Activated naive CD4-positive, alpha-beta T cell (primary cell): ENCODE measurements at regions not wholly inside any gene's neighbourhood (a gene's known extent, or its start where the extent isn't known, plus 50 kb on each side); places are given as distances from the start of the nearest gene placed in this dataset.

Experiments used
- DNase-seq, 4 experiments: peaks; one replicate each; lab custom pipeline; 2025; lab: John Stamatoyannopoulos, UW

GRCh38 chr19:29263305-29264135, 50.6 kb upstream of the UQCRFS1 start:
- DNase-seq: peak; percentile 10 to 35 (median 16)

GRCh38 chr19:29264897-29265296, 51.9 kb upstream of the UQCRFS1 start:
- no peak for DNase-seq

- no peak for DNase-seq
Measured at GRCh38 chr19:29265436-29265835, 52.5 kb upstream of the UQCRFS1 start.

GRCh38 chr19:29266001-29266400, 53.0 kb upstream of the UQCRFS1 start:
- DNase-seq: no peak

- DNase-seq: no peak
Measured at GRCh38 chr19:29266603-29267002, 53.7 kb upstream of the UQCRFS1 start.

- no peak for DNase-seq
Measured at GRCh38 chr19:29267701-29268100, 54.8 kb upstream of the UQCRFS1 start.

- DNase-seq: no peak
Measured at GRCh38 chr19:29268103-29268502, 55.2 kb upstream of the UQCRFS1 start.

GRCh38 chr19:29268721-29269393, 55.9 kb upstream of the UQCRFS1 start:
- DNase-seq: no peak

GRCh38 chr19:29269641-29270040, 56.7 kb upstream of the UQCRFS1 start:
- no peak for DNase-seq

- DNase-seq: no peak
Measured at GRCh38 chr19:29271341-29271740, 58.4 kb upstream of the UQCRFS1 start.

GRCh38 chr19:29271911-29272310, 59.0 kb upstream of the UQCRFS1 start:
- DNase-seq: no peak

GRCh38 chr19:29273000-29273640, 60.2 kb upstream of the UQCRFS1 start:
- DNase-seq: no peak

GRCh38 chr19:29275266-29275665, 62.3 kb upstream of the UQCRFS1 start:
- DNase-seq: no peak

- peak in 2 of 4 experiments; percentile 2 to 4 for DNase-seq
Measured at GRCh38 chr19:29277102-29277501, 64.2 kb upstream of the UQCRFS1 start.

GRCh38 chr19:29278716-29279115, 65.8 kb upstream of the UQCRFS1 start:
- no peak for DNase-seq

GRCh38 chr19:29283366-29283765, 70.4 kb upstream of the UQCRFS1 start:
- DNase-seq: no peak

GRCh38 chr19:29285187-29285687, 72.3 kb upstream of the UQCRFS1 start:
- no peak for DNase-seq

GRCh38 chr19:29285878-29286277, 72.9 kb upstream of the UQCRFS1 start:
- no peak for DNase-seq

GRCh38 chr19:29287061-29287460, 74.1 kb upstream of the UQCRFS1 start:
- no peak for DNase-seq

- DNase-seq: no peak
Measured at GRCh38 chr19:29288256-29288655, 75.3 kb upstream of the UQCRFS1 start.

- no peak for DNase-seq
Measured at GRCh38 chr19:29289020-29289419, 76.1 kb upstream of the UQCRFS1 start.

- DNase-seq: no peak
Measured at GRCh38 chr19:29290853-29291252, 77.9 kb upstream of the UQCRFS1 start.

GRCh38 chr19:29292153-29292552, 79.2 kb upstream of the UQCRFS1 start:
- no peak for DNase-seq
